Ovary (tissue), 7 donors: ENCODE measurements at regions not wholly inside any gene's neighbourhood (a gene's known extent, or its start where the extent isn't known, plus 50 kb on each side); places are given as distances from the start of the nearest gene placed in this dataset. TPM values are rescaled to one million over a fixed set of nuclear protein-coding genes. Genes with fewer than 3 reads are reported as not detected.
"Not testable (repeated sequence)": the region's sequence is repeated elsewhere in the genome, so short reads cannot be mapped to it uniquely, and the experiment has no call there.

Experiments used
- DNase-seq, 5 donors: peaks; one replicate each; pipeline ENCODE4 v3.0.0-alpha.2; 2019 to 2020
- H3K27ac ChIP-seq, 2 donors: fragments of 200-600 bp; one replicate each; pipeline versions ENCODE4 v1.5.1 to v1.8.0; 2019 to 2022
- H3K27me3 ChIP-seq: fragments of 200-600 bp; one replicate; pipeline ENCODE4 v1.8.0; 2022
- H3K36me3 ChIP-seq: fragments of 200-600 bp; sonication (generic); one replicate; pipeline ENCODE4 v1.5.1; 2019
- H3K4me1 ChIP-seq: one replicate; pipeline ENCODE4 v1.8.1; 2013; ENCODE audit warnings: mild to moderate bottlenecking, moderate library complexity; ENCODE audit not compliant: insufficient read depth
- H3K4me3 ChIP-seq: fragments of 200-600 bp; sonication (generic); one replicate; pipeline ENCODE4 v1.5.1; 2017
- H3K9me3 ChIP-seq, 2 donors: fragments of 200-600 bp in 1 of 2; sonication (generic) in 1 of 2; one replicate each; pipeline versions ENCODE4 v1.5.1 to v1.8.1; 2013 to 2019; ENCODE audit warnings: mild to moderate bottlenecking in 1 of 2, moderate library complexity in 1 of 2
- EP300 ChIP-seq: sonication (generic); formaldehyde crosslinking; IDR thresholded peaks from one replicate; pipeline ENCODE4 v1.6.1; 2017; ENCODE audit warnings: antibody characterized with exemption
- POLR2A ChIP-seq: fragments of 450-650 bp; IDR thresholded peaks from one replicate; pipeline ENCODE4 v1.6.1; 2017; ENCODE audit warnings: antibody characterized with exemption, mild to moderate bottlenecking, moderate library complexity
- WGBS, 3 donors: extraction: QIAGEN DNeasy Blood & Tissue Kit in 1 of 3; methylation state at CpG; one replicate each; pipeline versions ENCODE4 v1.1.5 to v1.1.7; 2013 to 2017; 5-methylcytosine and 5-hydroxymethylcytosine counted together
- intact Hi-C, 4 donors: fragments of 100-400 bp; cut with DNase I; formaldehyde crosslinking; loops; one replicate each; pipeline versions ENCODE4 v1.11.0 to v1.15.1; 2022 to 2023
- microRNA-seq, 3 donors: library from miRNA; unstranded; fragments of <30 nt; microRNA quantifications; one replicate each; pipeline versions ENCODE4 to v1.2.0, GENCODE V29; 2019 to 2020
- small RNA-seq: library from RNA; depleted of rRNA; stranded (forward); fragments of <200 nt; gene quantifications from one replicate; pipeline ENCODE3, GENCODE V24; 2016
- TF ChIP-seq, protein P1 (sequence below), 3 donors: fragments of 450-650 bp in 2 of 3; fragments of 200-600 bp in 1 of 3; IDR thresholded peaks; one replicate each; pipeline versions ENCODE4 v1.5.1 to v1.8.0; 2016 to 2022; ENCODE audit warnings: antibody characterized with exemption in 3 of 3, mild to moderate bottlenecking in 1 of 3
- donor health status: DM: no; HTN: no; CAD: no; lungs with moderate emphysema.
- donor health status: DM: no; HTN: no; CAD: no.
- donor health status: Bipolar disorder and iron deficiency.
- donor health status: DM: no; HTN: no; CAD: no.
- donor health status: DM: yes; HTN: yes; CAD: no.

DNA sequence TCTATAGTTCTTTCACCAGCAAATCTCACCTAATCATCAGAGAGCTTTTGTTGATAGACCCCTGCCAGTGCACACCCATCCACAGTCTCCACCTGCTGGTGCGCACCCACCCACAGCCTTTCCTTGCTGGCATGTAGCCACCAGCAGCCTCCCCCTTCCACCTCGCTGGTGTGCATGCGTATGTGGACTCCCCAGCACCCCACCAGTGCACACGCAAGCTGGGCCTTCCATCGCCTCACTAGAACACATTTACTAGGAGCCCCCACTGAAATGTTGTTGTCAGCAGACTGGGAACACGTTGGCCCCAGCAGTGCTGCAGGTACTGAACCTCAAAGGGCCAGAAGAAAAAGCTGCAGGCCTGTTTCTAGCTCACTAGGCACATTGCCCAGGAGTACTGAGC lies 104.9 kb upstream of the ZWINT start:
- WGBS, 3 donors = 87 to 95% (median 94%) methylated on average over 6 of the region's 6 CpGs
- no peaks in the 10 kb centered on the region for H3K9me3 ChIP-seq
- H3K36me3 ChIP-seq = no peaks in the 10 kb centered on the region
- TF ChIP-seq, protein P1, sequence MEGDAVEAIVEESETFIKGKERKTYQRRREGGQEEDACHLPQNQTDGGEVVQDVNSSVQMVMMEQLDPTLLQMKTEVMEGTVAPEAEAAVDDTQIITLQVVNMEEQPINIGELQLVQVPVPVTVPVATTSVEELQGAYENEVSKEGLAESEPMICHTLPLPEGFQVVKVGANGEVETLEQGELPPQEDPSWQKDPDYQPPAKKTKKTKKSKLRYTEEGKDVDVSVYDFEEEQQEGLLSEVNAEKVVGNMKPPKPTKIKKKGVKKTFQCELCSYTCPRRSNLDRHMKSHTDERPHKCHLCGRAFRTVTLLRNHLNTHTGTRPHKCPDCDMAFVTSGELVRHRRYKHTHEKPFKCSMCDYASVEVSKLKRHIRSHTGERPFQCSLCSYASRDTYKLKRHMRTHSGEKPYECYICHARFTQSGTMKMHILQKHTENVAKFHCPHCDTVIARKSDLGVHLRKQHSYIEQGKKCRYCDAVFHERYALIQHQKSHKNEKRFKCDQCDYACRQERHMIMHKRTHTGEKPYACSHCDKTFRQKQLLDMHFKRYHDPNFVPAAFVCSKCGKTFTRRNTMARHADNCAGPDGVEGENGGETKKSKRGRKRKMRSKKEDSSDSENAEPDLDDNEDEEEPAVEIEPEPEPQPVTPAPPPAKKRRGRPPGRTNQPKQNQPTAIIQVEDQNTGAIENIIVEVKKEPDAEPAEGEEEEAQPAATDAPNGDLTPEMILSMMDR (IDR thresholded peaks at IDR 0.05) = no peak
- no peak for TF ChIP-seq POLR2A
- no peak for TF ChIP-seq EP300
- H3K4me1 ChIP-seq = no peaks in the 10 kb centered on the region
- no peak overlapping the region for H3K4me3 ChIP-seq
- no peak for DNase-seq
- no peaks in the 10 kb centered on the region for H3K27me3 ChIP-seq
- no peak overlapping the region for H3K27ac ChIP-seq
- intact Hi-C loops = loop anchor here in 1 of 4 donors (5.0 kb wide), 1 partner anchor 296 kb away; no protein-coding TSS in a partner anchor

DNA sequence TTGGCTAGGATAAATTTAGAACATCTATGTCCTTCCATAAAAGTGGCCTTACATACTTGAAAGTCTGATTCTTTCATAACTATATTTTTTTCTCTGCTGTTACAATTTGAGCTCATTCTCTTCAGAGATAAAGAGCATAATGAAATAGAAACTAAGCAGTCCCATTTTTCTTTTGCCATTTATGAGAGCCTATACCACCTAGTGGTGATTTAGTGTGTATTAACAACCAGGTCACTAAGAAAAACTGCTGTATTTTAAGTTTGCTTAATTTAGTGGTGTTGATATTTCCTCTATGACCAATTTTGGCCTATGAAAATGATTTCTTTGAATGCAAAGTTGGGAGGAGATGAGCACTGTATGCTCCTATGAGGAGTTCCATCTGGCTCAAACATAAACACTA lies 88.7 kb upstream of the ZWINT start:
- Histone ChIP-seq H3K27ac (no peak overlapping the region), H3K9me3 (no peaks in the 10 kb centered on the region), H3K4me3 (no peak overlapping the region), H3K36me3 (no peaks in the 10 kb centered on the region), H3K4me1 (no peaks in the 10 kb centered on the region), H3K27me3 (no peaks in the 10 kb centered on the region)
- DNase-seq = no peak
- TF ChIP-seq EP300 = no peak
- intact Hi-C loops = no loop called here

DNA sequence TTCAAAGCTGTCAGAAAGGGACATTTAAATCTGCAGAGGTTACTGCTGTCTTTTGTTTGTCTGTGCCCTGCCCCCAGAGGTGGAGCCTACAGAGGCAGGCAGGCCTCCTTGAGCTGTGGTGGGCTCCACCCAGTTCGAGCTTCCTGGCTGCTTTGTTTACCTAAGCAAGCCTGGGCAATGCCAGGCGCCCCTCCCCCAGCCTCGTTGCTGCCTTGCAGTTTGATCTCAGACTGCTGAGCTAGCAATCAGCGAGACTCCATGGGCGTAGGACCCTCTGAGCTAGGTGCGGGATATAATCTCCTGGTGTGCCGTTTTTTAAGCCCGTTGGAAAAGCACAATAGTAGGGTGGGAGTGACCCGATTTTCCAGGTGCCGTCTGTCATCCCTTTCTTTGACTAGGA lies 86.6 kb upstream of the ZWINT start:
- H3K9me3 ChIP-seq, H3K27ac ChIP-seq, intact Hi-C loops, H3K4me1 ChIP-seq, H3K36me3 ChIP-seq, DNase-seq, H3K4me3 ChIP-seq, H3K27me3 ChIP-seq: not testable (repeated sequence)
- WGBS, 3 donors = 88 to 91% (median 89%) methylated on average over 10 of the region's 10 CpGs

DNA sequence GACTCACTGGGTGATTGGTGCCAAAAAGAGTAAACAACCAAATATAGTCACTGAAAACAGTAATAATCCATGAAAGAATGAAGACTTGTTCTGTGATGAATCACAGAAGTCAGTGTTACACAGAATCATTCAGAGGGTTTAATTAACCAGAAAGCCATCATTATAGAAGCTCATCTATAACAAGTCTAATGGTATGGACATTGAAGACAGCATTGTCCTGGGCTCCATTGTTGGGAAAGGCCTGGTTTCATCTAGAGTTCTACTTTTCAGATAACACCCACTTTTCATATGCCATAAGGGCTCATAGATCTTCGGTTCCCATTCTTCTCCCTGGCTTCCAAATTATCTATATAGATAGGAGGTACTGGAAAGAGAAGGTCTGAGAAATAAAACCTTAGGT lies 80.3 kb upstream of the ZWINT start:
- H3K27ac ChIP-seq, H3K4me3 ChIP-seq, H3K36me3 ChIP-seq, H3K9me3 ChIP-seq, H3K27me3 ChIP-seq, intact Hi-C loops, H3K4me1 ChIP-seq, DNase-seq: not testable (repeated sequence)
- 83 to 91% (median 87%) methylated on average over 1 of the region's 1 CpG for WGBS, 3 donors

Small RNA genes lying in the stretch of these regions (microRNA-seq; reads per million reads assigned to microRNA genes)
- gene MIR3924 = 0 reads per million in 3 donors

Small RNA genes lying in the stretch of these regions (small RNA-seq; reads per million reads assigned to genes)
- not detected for gene AL731534.1
- gene MIR3924 = not detected
- gene RF01299 = not detected
